GM23338 (cell line): ENCODE measurements at regions not wholly inside any gene's neighbourhood (a gene's known extent, or its start where the extent isn't known, plus 50 kb on each side); places are given as distances from the start of the nearest gene placed in this dataset.

Experiments used
- ATAC-seq: fragments of 200-7000 bp; cut with Tn5 transposase; 3 replicates; pipeline ENCODE4 v1.9.1; 2020
- DNase-seq: peaks from one replicate; pipeline ENCODE4 v3.0.0-alpha.2; 2015; ENCODE audit warnings: low spot score
- H2AFZ ChIP-seq: fragments of 200-600 bp; sonication (generic); 2 replicates; pipeline ENCODE4 v1.8.0; 2016; ENCODE audit warnings: antibody characterized with exemption, mild to moderate bottlenecking, moderate library complexity
- H3F3A ChIP-seq: fragments of 200-600 bp; sonication (generic); replicated peaks from 2 replicates; pipeline ENCODE4 v1.8.0; 2017; ENCODE audit warnings: antibody characterized with exemption, mixed run types, low read depth
- H3K27ac ChIP-seq: fragments of 200-600 bp; sonication (generic); 2 replicates; pipeline ENCODE4 v1.6.1; 2016; ENCODE audit warnings: low read depth
- H3K27me3 ChIP-seq: fragments of 200-600 bp; sonication (generic); 2 replicates; pipeline ENCODE4 v1.8.0; 2016; ENCODE audit warnings: mild to moderate bottlenecking, mixed run types, moderate library complexity; ENCODE audit not compliant: insufficient read depth
- H3K36me3 ChIP-seq: fragments of 200-600 bp; sonication (generic); 2 replicates; pipeline ENCODE4 v1.8.0; 2016; ENCODE audit warnings: mild to moderate bottlenecking; ENCODE audit not compliant: insufficient read depth
- H3K4me1 ChIP-seq: fragments of 200-600 bp; sonication (generic); 2 replicates; pipeline ENCODE4 v1.8.0; 2016; ENCODE audit warnings: mild to moderate bottlenecking, moderate library complexity; ENCODE audit not compliant: insufficient read depth
- H3K4me2 ChIP-seq: fragments of 200-600 bp; sonication (generic); 2 replicates; pipeline ENCODE4 v1.7.1; 2017; ENCODE audit warnings: mixed run types
- H3K4me3 ChIP-seq: fragments of 200-600 bp; sonication (generic); 2 replicates; pipeline ENCODE4 v1.6.1; 2016; ENCODE audit warnings: mixed run types
- H3K79me2 ChIP-seq: fragments of 200-600 bp; sonication (generic); replicated peaks from 2 replicates; pipeline ENCODE4 v1.8.0; 2017; ENCODE audit warnings: mild to moderate bottlenecking; ENCODE audit not compliant: insufficient read depth
- H3K9me2 ChIP-seq: fragments of 200-600 bp; sonication (generic); 2 replicates; pipeline ENCODE4 v1.8.0; 2017; ENCODE audit not compliant: insufficient read depth
- H4K20me1 ChIP-seq: fragments of 200-600 bp; sonication (generic); replicated peaks from 2 replicates; pipeline ENCODE4 v1.8.0; 2017; ENCODE audit warnings: mild to moderate bottlenecking; ENCODE audit not compliant: insufficient read depth
- H3K27ac Mint-ChIP-seq: 2 replicates; pipeline ENCODE4 v1.8.0; 2020; ENCODE audit warnings: inconsistent platforms, mild to moderate bottlenecking, moderate library complexity, mixed read lengths
- H3K27me3 Mint-ChIP-seq: 3 replicates; pipeline ENCODE4 v1.8.0; 2022; ENCODE audit warnings: low read depth, mild to moderate bottlenecking, moderate library complexity, mixed read lengths, inconsistent platforms; ENCODE audit not compliant: insufficient read depth, poor library complexity
- H3K36me3 Mint-ChIP-seq: 3 replicates; pipeline ENCODE4 v1.8.0; 2021; ENCODE audit warnings: low read depth, mild to moderate bottlenecking, inconsistent platforms, moderate library complexity, mixed read lengths
- H3K4me1 Mint-ChIP-seq: 3 replicates; pipeline ENCODE4 v1.8.0; 2020; ENCODE audit warnings: mild to moderate bottlenecking, inconsistent platforms, mixed read lengths
- H3K4me3 Mint-ChIP-seq: 3 replicates; pipeline ENCODE4 v1.8.0; 2021; ENCODE audit warnings: moderate library complexity, mild to moderate bottlenecking, inconsistent platforms, mixed read lengths
- H3K9me3 Mint-ChIP-seq: 3 replicates; pipeline ENCODE4 v1.8.0; 2020; ENCODE audit warnings: moderate library complexity, mild to moderate bottlenecking, inconsistent platforms, mixed read lengths
- CREB1 ChIP-seq: fragments of 250-450 bp; sonication (Bioruptor Pico); IDR thresholded peaks from 2 replicates; pipeline ENCODE4 v1.5.0; 2020; ENCODE audit warnings: low read depth, mild to moderate bottlenecking, moderate library complexity
- EZH2 ChIP-seq: fragments of 200-600 bp; sonication (generic); IDR thresholded peaks from one replicate; pipeline ENCODE4 v1.8.0; 2017; ENCODE audit warnings: antibody characterized with exemption, mild to moderate bottlenecking, low read depth; ENCODE audit not compliant: unreplicated experiment
- EZH2phosphoT487 ChIP-seq: fragments of 200-600 bp; sonication (generic); IDR thresholded peaks from one replicate; pipeline ENCODE4 v1.8.1; 2018; ENCODE audit warnings: antibody characterized with exemption; ENCODE audit not compliant: unreplicated experiment
- JUNB ChIP-seq: IDR thresholded peaks from one replicate; pipeline ENCODE4 v1.6.1; 2016; ENCODE audit warnings: antibody characterized with exemption; ENCODE audit not compliant: unreplicated experiment
- NANOG ChIP-seq: IDR thresholded peaks from 2 replicates; pipeline ENCODE4 v1.6.1; 2016; ENCODE audit warnings: antibody characterized with exemption, borderline replicate concordance
- POLR2AphosphoS5 ChIP-seq: IDR thresholded peaks from 2 replicates; pipeline ENCODE4 v1.6.1; 2016; ENCODE audit warnings: antibody characterized with exemption, low read depth
- STAT1 ChIP-seq: IDR thresholded peaks from one replicate; pipeline ENCODE4 v1.6.1; 2016; ENCODE audit warnings: antibody characterized with exemption; ENCODE audit not compliant: unreplicated experiment
- ZNF114 ChIP-seq: fragments of 250-450 bp; sonication (Bioruptor Pico); IDR thresholded peaks from 2 replicates; pipeline ENCODE4 v1.5.0; 2020; ENCODE audit warnings: mild to moderate bottlenecking, moderate library complexity
- ZNF331 ChIP-seq: fragments of 250-450 bp; sonication (Bioruptor Pico); IDR thresholded peaks from 2 replicates; pipeline ENCODE4 v1.5.0; 2020; ENCODE audit warnings: low read depth, mild to moderate bottlenecking, moderate library complexity
- TF ChIP-seq, protein P1 (sequence below), 2 experiments: fragments of 200-600 bp in 1 of 2; sonication (generic) in 1 of 2; conservative IDR thresholded peaks; 2 replicates each; pipeline versions ENCODE4 v1.5.1 to v1.6.1; 2016 to 2017; ENCODE audit warnings: antibody characterized with exemption in 2 of 2, low read depth in 2 of 2, mild to moderate bottlenecking in 2 of 2, moderate library complexity in 1 of 2
- TF ChIP-seq, protein P2 (sequence below): IDR thresholded peaks from one replicate; pipeline ENCODE4 v1.6.1; 2018; ENCODE audit warnings: antibody characterized with exemption; ENCODE audit not compliant: unreplicated experiment
- TF ChIP-seq, protein P3 (sequence below): fragments of 250-450 bp; sonication (Bioruptor Pico); IDR thresholded peaks from 2 replicates; pipeline ENCODE4 v1.5.0; 2020; ENCODE audit warnings: mild to moderate bottlenecking, moderate library complexity
- TF ChIP-seq, protein P4 (sequence below): IDR thresholded peaks from 2 replicates; pipeline ENCODE4 v1.6.1; 2016; ENCODE audit warnings: antibody characterized with exemption

DNA sequence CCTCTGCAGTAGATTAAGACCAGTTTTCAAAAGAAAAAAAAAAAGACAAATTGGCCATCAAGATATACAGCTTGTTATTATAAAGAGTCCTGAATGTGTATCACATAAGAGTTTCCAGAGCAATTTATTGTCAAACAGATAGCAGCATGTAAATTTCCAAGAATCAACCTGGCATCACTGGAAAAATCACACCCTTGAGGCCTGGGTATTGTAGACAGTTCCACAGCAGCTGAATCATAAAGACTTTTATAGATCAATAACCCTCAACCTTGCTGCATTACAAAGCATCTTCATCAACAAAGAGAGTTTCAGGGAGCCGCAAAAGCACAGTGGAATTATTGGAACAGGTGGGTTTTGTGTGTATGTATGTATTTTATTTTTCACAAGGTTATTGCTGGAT, 94.6 kb upstream of the LRIG3 start (continued):
- TF ChIP-seq EZH2 (no peak), JUNB (no peak), CREB1 (no peak)

DNA sequence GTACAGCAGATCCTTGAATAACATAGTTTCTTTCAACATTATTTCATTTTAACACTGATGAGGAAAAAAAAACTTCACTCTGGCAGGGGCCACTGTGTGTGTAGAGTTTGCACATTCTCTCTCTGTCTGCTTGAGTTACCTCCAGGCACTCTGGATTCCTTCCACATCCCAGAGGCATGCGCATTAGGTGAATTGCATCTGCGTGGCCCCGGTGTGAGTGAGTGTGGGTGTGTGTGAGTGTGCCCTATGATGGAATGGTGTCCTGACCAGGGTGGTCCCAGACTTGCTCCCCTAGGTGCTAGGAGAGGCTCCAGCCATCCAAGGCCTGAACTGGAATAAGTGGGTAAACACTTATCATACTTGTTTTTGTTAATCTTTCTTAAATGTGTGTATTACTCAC, 90.6 kb upstream of the LRIG3 start:
- Histone ChIP-seq H3K4me2 (no peak overlapping the region), H3K27me3 (no peaks in the 10 kb centered on the region), H3K27ac (no peak overlapping the region), H3K9me2 (no peaks in the 10 kb centered on the region), H3K36me3 (no peaks in the 10 kb centered on the region), H4K20me1 (no peaks in the 10 kb centered on the region), H3K4me1 (no peaks in the 10 kb centered on the region), H3K4me3 (no peak overlapping the region), H2AFZ (no peak overlapping the region), H3F3A (no peaks in the 10 kb centered on the region), H3K79me2 (no peaks in the 10 kb centered on the region)
- no peaks in the 10 kb centered on the region for H3K36me3 Mint-ChIP-seq
- no peak overlapping the region for H3K27ac Mint-ChIP-seq
- no peaks in the 10 kb centered on the region for H3K27me3 Mint-ChIP-seq
- ATAC-seq, result no peak
- no peak for DNase-seq
- no peaks in the 10 kb centered on the region for H3K9me3 Mint-ChIP-seq
- TF ChIP-seq EZH2, result no peak
- no peak for TF ChIP-seq NANOG
- TF ChIP-seq, protein P1, sequence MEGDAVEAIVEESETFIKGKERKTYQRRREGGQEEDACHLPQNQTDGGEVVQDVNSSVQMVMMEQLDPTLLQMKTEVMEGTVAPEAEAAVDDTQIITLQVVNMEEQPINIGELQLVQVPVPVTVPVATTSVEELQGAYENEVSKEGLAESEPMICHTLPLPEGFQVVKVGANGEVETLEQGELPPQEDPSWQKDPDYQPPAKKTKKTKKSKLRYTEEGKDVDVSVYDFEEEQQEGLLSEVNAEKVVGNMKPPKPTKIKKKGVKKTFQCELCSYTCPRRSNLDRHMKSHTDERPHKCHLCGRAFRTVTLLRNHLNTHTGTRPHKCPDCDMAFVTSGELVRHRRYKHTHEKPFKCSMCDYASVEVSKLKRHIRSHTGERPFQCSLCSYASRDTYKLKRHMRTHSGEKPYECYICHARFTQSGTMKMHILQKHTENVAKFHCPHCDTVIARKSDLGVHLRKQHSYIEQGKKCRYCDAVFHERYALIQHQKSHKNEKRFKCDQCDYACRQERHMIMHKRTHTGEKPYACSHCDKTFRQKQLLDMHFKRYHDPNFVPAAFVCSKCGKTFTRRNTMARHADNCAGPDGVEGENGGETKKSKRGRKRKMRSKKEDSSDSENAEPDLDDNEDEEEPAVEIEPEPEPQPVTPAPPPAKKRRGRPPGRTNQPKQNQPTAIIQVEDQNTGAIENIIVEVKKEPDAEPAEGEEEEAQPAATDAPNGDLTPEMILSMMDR (conservative IDR thresholded peaks at IDR 0.05; ENCODE audit: low read depth in 2 of 2), result no peak
- TF ChIP-seq, protein P2, sequence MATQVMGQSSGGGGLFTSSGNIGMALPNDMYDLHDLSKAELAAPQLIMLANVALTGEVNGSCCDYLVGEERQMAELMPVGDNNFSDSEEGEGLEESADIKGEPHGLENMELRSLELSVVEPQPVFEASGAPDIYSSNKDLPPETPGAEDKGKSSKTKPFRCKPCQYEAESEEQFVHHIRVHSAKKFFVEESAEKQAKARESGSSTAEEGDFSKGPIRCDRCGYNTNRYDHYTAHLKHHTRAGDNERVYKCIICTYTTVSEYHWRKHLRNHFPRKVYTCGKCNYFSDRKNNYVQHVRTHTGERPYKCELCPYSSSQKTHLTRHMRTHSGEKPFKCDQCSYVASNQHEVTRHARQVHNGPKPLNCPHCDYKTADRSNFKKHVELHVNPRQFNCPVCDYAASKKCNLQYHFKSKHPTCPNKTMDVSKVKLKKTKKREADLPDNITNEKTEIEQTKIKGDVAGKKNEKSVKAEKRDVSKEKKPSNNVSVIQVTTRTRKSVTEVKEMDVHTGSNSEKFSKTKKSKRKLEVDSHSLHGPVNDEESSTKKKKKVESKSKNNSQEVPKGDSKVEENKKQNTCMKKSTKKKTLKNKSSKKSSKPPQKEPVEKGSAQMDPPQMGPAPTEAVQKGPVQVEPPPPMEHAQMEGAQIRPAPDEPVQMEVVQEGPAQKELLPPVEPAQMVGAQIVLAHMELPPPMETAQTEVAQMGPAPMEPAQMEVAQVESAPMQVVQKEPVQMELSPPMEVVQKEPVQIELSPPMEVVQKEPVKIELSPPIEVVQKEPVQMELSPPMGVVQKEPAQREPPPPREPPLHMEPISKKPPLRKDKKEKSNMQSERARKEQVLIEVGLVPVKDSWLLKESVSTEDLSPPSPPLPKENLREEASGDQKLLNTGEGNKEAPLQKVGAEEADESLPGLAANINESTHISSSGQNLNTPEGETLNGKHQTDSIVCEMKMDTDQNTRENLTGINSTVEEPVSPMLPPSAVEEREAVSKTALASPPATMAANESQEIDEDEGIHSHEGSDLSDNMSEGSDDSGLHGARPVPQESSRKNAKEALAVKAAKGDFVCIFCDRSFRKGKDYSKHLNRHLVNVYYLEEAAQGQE, result no peak
- no peak for TF ChIP-seq STAT1
- TF ChIP-seq, protein P3, sequence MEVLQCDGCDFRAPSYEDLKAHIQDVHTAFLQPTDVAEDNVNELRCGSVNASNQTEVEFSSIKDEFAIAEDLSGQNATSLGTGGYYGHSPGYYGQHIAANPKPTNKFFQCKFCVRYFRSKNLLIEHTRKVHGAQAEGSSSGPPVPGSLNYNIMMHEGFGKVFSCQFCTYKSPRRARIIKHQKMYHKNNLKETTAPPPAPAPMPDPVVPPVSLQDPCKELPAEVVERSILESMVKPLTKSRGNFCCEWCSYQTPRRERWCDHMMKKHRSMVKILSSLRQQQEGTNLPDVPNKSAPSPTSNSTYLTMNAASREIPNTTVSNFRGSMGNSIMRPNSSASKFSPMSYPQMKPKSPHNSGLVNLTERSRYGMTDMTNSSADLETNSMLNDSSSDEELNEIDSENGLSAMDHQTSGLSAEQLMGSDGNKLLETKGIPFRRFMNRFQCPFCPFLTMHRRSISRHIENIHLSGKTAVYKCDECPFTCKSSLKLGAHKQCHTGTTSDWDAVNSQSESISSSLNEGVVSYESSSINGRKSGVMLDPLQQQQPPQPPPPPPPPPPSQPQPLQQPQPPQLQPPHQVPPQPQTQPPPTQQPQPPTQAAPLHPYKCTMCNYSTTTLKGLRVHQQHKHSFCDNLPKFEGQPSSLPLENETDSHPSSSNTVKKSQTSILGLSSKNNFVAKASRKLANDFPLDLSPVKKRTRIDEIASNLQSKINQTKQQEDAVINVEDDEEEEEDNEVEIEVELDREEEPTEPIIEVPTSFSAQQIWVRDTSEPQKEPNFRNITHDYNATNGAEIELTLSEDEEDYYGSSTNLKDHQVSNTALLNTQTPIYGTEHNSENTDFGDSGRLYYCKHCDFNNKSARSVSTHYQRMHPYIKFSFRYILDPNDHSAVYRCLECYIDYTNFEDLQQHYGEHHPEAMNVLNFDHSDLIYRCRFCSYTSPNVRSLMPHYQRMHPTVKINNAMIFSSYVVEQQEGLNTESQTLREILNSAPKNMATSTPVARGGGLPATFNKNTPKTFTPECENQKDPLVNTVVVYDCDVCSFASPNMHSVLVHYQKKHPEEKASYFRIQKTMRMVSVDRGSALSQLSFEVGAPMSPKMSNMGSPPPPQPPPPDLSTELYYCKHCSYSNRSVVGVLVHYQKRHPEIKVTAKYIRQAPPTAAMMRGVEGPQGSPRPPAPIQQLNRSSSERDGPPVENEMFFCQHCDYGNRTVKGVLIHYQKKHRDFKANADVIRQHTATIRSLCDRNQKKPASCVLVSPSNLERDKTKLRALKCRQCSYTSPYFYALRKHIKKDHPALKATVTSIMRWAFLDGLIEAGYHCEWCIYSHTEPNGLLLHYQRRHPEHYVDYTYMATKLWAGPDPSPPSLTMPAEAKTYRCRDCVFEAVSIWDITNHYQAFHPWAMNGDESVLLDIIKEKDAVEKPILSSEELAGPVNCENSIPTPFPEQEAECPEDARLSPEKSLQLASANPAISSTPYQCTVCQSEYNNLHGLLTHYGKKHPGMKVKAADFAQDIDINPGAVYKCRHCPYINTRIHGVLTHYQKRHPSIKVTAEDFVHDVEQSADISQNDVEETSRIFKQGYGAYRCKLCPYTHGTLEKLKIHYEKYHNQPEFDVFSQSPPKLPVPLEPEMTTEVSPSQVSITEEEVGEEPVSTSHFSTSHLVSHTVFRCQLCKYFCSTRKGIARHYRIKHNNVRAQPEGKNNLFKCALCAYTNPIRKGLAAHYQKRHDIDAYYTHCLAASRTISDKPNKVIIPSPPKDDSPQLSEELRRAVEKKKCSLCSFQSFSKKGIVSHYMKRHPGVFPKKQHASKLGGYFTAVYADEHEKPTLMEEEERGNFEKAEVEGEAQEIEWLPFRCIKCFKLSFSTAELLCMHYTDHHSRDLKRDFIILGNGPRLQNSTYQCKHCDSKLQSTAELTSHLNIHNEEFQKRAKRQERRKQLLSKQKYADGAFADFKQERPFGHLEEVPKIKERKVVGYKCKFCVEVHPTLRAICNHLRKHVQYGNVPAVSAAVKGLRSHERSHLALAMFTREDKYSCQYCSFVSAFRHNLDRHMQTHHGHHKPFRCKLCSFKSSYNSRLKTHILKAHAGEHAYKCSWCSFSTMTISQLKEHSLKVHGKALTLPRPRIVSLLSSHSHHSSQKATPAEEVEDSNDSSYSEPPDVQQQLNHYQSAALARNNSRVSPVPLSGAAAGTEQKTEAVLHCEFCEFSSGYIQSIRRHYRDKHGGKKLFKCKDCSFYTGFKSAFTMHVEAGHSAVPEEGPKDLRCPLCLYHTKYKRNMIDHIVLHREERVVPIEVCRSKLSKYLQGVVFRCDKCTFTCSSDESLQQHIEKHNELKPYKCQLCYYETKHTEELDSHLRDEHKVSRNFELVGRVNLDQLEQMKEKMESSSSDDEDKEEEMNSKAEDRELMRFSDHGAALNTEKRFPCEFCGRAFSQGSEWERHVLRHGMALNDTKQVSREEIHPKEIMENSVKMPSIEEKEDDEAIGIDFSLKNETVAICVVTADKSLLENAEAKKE (CRISPR knock-in tag), result no peak
- TF ChIP-seq EZH2phosphoT487, result no peak
- TF ChIP-seq, protein P4, sequence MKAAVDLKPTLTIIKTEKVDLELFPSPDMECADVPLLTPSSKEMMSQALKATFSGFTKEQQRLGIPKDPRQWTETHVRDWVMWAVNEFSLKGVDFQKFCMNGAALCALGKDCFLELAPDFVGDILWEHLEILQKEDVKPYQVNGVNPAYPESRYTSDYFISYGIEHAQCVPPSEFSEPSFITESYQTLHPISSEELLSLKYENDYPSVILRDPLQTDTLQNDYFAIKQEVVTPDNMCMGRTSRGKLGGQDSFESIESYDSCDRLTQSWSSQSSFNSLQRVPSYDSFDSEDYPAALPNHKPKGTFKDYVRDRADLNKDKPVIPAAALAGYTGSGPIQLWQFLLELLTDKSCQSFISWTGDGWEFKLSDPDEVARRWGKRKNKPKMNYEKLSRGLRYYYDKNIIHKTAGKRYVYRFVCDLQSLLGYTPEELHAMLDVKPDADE, result no peak
- TF ChIP-seq ZNF331 (CRISPR knock-in tag), result no peak
- no peak for TF ChIP-seq ZNF114
- no peak for TF ChIP-seq JUNB
- TF ChIP-seq CREB1, result no peak
- no peak for TF ChIP-seq POLR2AphosphoS5
- H3K4me1 Mint-ChIP-seq, result no peaks in the 10 kb centered on the region
- H3K4me3 Mint-ChIP-seq, result no peak overlapping the region
